HEK293T (cell line): ENCODE measurements at regions not wholly inside any gene's neighbourhood (a gene's known extent, or its start where the extent isn't known, plus 50 kb on each side); places are given as distances from the start of the nearest gene placed in this dataset.
"Not testable (repeated sequence)": the region's sequence is repeated elsewhere in the genome, so short reads cannot be mapped to it uniquely, and the experiment has no call there.

ENCODE experiments used
- CTCF ChIA-PET: fragments of 350-600 bp; formaldehyde crosslinking; extraction: SDS; loops from one replicate; lab custom pipeline; 2021; ENCODE audit warnings: antibody characterized with exemption, inconsistent platforms; lab: Yijun Ruan, JAX
- POLR2A ChIA-PET: fragments of 350-600 bp; formaldehyde crosslinking; extraction: SDS; loops from one replicate; lab custom pipeline; 2020; ENCODE audit warnings: antibody characterized with exemption, inconsistent platforms; lab: Yijun Ruan, JAX
- DNase-seq: peaks from one replicate; pipeline ENCODE4 v3.0.0; 2012; ENCODE audit warnings: mixed read lengths; ENCODE audit errors: extremely low spot score
- ARNT ChIP-seq: fragments of 450-650 bp; IDR thresholded peaks from 2 replicates; pipeline ENCODE4 v1.6.1; 2017; ENCODE audit warnings: mild to moderate bottlenecking
- BHLHE40 ChIP-seq: fragments of 450-650 bp; IDR thresholded peaks from 2 replicates; pipeline ENCODE4 v1.6.1; 2016; ENCODE audit warnings: mild to moderate bottlenecking, moderate library complexity, borderline replicate concordance
- CTBP1 ChIP-seq: fragments of 450-650 bp; IDR thresholded peaks from 2 replicates; pipeline ENCODE4 v1.6.1; 2016; ENCODE audit warnings: borderline replicate concordance
- ELF4 ChIP-seq: fragments of 450-650 bp; IDR thresholded peaks from 2 replicates; pipeline ENCODE4 v1.6.1; 2017; ENCODE audit warnings: antibody characterized with exemption
- FOXA1 ChIP-seq: fragments of 450-650 bp; IDR thresholded peaks from 2 replicates; pipeline ENCODE4 v1.6.1; 2016; ENCODE audit warnings: mild to moderate bottlenecking
- FOXK2 ChIP-seq: fragments of 450-650 bp; IDR thresholded peaks from 2 replicates; pipeline ENCODE4 v1.6.1; 2016; ENCODE audit warnings: mild to moderate bottlenecking
- FOXM1 ChIP-seq: fragments of 450-650 bp; IDR thresholded peaks from 2 replicates; pipeline ENCODE4 v1.6.1; 2017; ENCODE audit warnings: mild to moderate bottlenecking, borderline replicate concordance
- HDGF ChIP-seq: fragments of 450-650 bp; IDR thresholded peaks from 2 replicates; pipeline ENCODE4 v1.6.1; 2017; ENCODE audit warnings: antibody characterized with exemption, borderline replicate concordance
- L3MBTL2 ChIP-seq: fragments of 450-650 bp; conservative IDR thresholded peaks from 2 replicates; pipeline ENCODE4 v1.6.1; 2016; ENCODE audit warnings: mild to moderate bottlenecking
- LEF1 ChIP-seq: fragments of 450-650 bp; IDR thresholded peaks from 2 replicates; pipeline ENCODE4 v1.6.1; 2017; ENCODE audit warnings: mild to moderate bottlenecking, borderline replicate concordance
- NFRKB ChIP-seq: fragments of 450-650 bp; IDR thresholded peaks from 2 replicates; pipeline ENCODE4 v1.6.1; 2016; ENCODE audit warnings: mild to moderate bottlenecking, moderate library complexity
- SP1 ChIP-seq: fragments of 450-650 bp; IDR thresholded peaks from 2 replicates; pipeline ENCODE4 v1.6.1; 2017
- SUZ12 ChIP-seq: fragments of 450-650 bp; IDR thresholded peaks from 2 replicates; pipeline ENCODE4 v1.6.1; 2016; ENCODE audit warnings: mild to moderate bottlenecking
- TARDBP ChIP-seq: fragments of 450-650 bp; IDR thresholded peaks from 2 replicates; pipeline ENCODE4 v1.6.1; 2016
- ZNF384 ChIP-seq: fragments of 450-650 bp; IDR thresholded peaks from 2 replicates; pipeline ENCODE4 v1.6.1; 2016
- TF ChIP-seq, protein P1 (sequence below): fragments of 450-650 bp; IDR thresholded peaks from 2 replicates; pipeline ENCODE4 v1.6.1; 2016

- DNase-seq, result no peak
- CTCF ChIA-PET, result interaction anchor here (1.9 kb wide), 1 partner anchor 13 kb away, joined by 6 read pairs; no protein-coding TSS in a partner anchor
- POLR2A ChIA-PET, result interaction anchor here (1.7 to 5.6 kb wide), 2 partner anchors 13 to 103 kb away, joined by 4 to 36 read pairs; no protein-coding TSS in a partner anchor
- TF ChIP-seq NFRKB (no peak), TARDBP (no peak), LEF1 (no peak), ZNF384 (no peak)
Measured at GRCh38 chr7:149638566-149639320, 134.6 kb downstream of the ZNF467 start.

- TF ChIP-seq FOXK2 (no peak), BHLHE40 (no peak), FOXA1 (no peak), L3MBTL2 (no peak), ARNT (no peak), CTBP1 (no peak), SUZ12 (no peak), TARDBP (no peak), HDGF (no peak), LEF1 (no peak), ZNF384 (no peak), SP1 (no peak), FOXM1 (no peak), ELF4 (no peak), NFRKB (no peak)
- TF ChIP-seq, protein P1, sequence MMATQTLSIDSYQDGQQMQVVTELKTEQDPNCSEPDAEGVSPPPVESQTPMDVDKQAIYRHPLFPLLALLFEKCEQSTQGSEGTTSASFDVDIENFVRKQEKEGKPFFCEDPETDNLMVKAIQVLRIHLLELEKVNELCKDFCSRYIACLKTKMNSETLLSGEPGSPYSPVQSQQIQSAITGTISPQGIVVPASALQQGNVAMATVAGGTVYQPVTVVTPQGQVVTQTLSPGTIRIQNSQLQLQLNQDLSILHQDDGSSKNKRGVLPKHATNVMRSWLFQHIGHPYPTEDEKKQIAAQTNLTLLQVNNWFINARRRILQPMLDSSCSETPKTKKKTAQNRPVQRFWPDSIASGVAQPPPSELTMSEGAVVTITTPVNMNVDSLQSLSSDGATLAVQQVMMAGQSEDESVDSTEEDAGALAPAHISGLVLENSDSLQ, result no peak
- ChIA-PET CTCF (interaction anchor here (1.9 to 2.2 kb wide), 2 partner anchors 12 to 25 kb away, joined by 6 read pairs; no protein-coding TSS in a partner anchor), POLR2A (interaction anchor here (1.7 to 5.6 kb wide), 2 partner anchors 13 to 104 kb away, joined by 4 to 36 read pairs; no protein-coding TSS in a partner anchor)
- DNase-seq, result no peak
Measured at GRCh38 chr7:149637911-149638565, 135.3 kb downstream of the ZNF467 start.

DNA sequence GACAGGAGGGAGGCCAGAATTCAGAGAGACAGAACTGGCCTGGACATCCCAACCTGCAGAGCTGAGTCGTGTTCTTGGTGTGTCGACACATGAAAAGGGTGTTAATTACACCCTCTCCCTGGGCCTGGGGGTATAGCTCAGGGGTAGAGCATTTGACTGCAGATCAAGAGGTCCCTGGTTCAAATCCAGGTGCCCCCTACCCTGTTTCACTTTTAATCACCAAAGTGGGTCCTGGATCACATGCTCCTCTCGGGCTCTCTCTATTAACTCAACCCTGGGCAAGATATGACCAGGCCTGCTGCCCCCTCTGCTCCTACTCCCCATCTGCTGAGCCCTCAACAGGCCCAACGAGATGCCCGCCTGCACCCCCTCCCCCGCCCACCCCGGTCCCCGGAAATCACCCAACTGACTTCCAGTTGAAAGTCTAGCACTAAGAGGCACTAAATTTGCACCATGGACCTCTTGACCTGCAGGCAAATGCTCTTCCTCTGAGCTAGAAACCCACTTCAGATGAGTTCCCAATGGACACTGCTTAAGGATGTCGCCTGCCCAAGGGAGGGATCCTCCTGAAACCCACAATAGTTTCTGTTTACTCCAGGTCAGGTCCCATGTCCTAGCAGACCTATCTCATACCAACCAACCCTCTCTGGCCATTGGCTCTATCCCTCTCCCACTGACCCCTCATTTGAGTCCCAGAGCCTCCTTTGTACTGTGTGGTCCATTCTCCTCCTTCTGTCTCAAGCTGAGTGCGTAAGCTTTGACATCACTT, 137.6 kb downstream of the ZNF467 start:
- CTCF ChIA-PET, result interaction anchor here (0.5 to 2.2 kb wide), 6 partner anchors 9 to 529 kb away, joined by 3 to 10 read pairs (median 4); no protein-coding TSS in a partner anchor
- peak; percentile 43 for DNase-seq
- TF ChIP-seq ELF4 (no peak), FOXA1 (no peak), CTBP1 (no peak), LEF1 (no peak), ZNF384 (no peak), L3MBTL2 (no peak), NFRKB (no peak)
- TF ChIP-seq, protein P1, result no peak
- POLR2A ChIA-PET, result interaction anchor here (5.6 kb wide), 1 partner anchor 10 kb away, joined by 36 read pairs; no protein-coding TSS in a partner anchor

DNA sequence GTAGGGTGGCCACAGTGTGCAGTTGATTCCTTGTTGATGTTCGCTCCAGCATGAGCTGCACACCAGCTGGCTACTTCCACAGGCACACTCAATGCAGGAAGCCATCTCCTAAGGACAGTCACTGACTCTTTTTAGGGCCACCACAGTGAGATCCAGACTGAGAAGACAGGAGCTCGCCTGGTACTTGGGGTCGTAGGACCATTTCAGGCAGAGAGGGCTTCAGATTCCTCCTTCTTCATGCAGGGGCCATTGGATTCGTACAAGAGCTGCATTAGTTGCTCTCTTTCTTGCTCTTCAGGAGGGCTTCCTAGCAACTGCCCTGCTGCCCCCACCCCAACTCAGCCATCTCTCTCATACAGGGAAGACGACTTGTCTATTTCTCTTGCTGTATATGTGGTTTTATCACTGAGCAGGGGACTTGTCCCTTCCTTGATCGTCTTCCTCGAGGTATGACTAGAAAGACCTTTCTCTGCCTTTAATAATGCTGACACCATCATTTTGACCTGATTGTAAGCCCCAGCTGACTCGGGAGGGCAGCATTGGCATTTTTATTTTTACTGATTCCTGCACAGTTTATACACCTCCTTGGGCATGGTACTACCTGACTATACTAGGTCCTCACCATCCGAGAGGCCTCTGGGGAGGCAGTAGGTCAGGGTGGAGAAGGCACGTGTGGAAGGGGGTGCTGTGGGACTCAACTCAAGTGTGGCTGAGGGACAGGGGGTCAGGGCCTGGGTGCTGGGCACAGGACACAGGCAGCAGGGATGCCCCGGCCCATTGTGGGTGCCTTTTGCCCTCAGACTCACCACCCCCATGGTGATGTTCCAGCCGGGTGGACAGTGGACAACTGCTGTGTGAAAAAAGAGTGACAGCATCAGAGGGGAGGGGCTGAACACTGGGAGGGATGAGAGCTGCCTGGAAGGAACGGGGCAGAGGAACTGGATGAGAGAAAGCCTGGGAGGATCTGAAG, 136.7 kb upstream of the ZNF746 start:
- no peak for DNase-seq
- no peak for TF ChIP-seq SUZ12
- TF ChIP-seq FOXM1, result no peak
- TF ChIP-seq CTBP1, result no peak
- no peak for TF ChIP-seq SP1
- TF ChIP-seq TARDBP, result no peak
- no peak for TF ChIP-seq ELF4
- TF ChIP-seq ARNT, result no peak
- TF ChIP-seq NFRKB, result no peak
- TF ChIP-seq ZNF384, result no peak
- TF ChIP-seq LEF1, result no peak
- no peak for TF ChIP-seq L3MBTL2
- TF ChIP-seq BHLHE40, result no peak
- TF ChIP-seq, protein P1, result no peak
- no peak for TF ChIP-seq FOXA1
- CTCF ChIA-PET, result interaction anchor here (0.7 kb wide), 1 partner anchor 29 kb away, joined by 3 read pairs; no protein-coding TSS in a partner anchor
- POLR2A ChIA-PET, result interaction anchor here (5.6 kb wide), 1 partner anchor 9 kb away, joined by 36 read pairs; no protein-coding TSS in a partner anchor

DNA sequence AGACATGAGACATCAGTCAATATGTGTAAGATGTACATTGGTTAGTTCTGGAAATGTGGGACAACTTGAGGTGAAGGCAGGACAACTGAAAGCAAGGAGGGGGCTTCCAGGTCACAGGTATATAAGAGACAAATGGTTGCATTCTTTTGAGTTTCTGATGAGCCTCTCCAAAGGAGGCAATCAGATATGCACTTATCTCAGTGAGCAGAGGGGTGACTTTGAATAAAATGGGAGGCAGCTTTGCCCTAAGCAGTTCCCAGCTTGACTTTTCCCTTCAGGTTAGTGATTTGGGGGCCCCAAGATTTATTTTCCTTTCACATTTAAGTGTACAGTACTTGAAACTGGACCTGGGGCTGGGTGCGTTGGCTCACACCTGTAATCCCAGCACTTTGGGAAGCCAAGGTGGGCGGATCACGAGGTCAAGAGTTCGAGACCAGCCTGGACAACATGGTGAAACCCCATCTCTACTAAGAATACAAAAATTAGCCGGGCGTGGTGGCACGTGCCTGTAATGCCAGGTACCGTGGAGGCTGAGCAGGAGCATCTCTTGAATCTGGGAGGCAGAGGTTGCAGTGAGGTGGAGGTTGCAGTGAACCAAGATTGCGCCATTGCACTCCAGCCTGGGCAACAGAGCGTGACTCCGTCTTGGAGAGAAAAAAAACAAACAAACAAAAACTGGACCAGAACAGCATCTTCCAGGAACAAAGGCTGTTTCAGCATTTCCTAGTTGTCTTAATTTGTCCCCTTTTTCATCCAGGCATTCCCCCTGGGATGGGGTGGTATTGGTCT, 130.9 kb upstream of the ZNF746 start:
- POLR2A ChIA-PET, DNase-seq: not testable (repeated sequence)
- CTCF ChIA-PET, result interaction anchor here (1.5 to 4.7 kb wide), 2 partner anchors 23 to 35 kb away, joined by 3 to 27 read pairs; no protein-coding TSS in a partner anchor
